Limb (tissue), 2 donors: ENCODE measurements at regions not wholly inside any gene's neighbourhood (a gene's known extent, or its start where the extent isn't known, plus 50 kb on each side); places are given as distances from the start of the nearest gene placed in this dataset.

Experiments used
- DNase-seq, 2 donors: peaks; one replicate each; pipeline ENCODE4 v3.0.0-alpha.2; 2016; ENCODE audit errors: extremely low spot score in 2 of 2

- no peak for DNase-seq
Measured at GRCh38 chr14:73800970-73801515, 50.6 kb upstream of the PTGR2 start.

- no peak for DNase-seq
Measured at GRCh38 chr14:73797543-73798265, 53.9 kb upstream of the PTGR2 start.

- no peak for DNase-seq
Measured at GRCh38 chr14:73796893-73797542, 54.6 kb upstream of the PTGR2 start.

- no peak for DNase-seq
Measured at GRCh38 chr14:73796415-73796814, 55.2 kb upstream of the PTGR2 start.

GRCh38 chr14:73795974-73796373 is 55.7 kb upstream of the PTGR2 start:
- DNase-seq, result no peak

GRCh38 chr14:73795466-73795865 is 56.2 kb upstream of the PTGR2 start:
- no peak for DNase-seq

- no peak for DNase-seq
Measured at GRCh38 chr14:73794146-73794545, 57.5 kb upstream of the PTGR2 start.

GRCh38 chr14:73792481-73792880 is 59.1 kb upstream of the PTGR2 start:
- no peak for DNase-seq

- peak; percentile 81 to 97 for DNase-seq
Measured at GRCh38 chr14:73789989-73790581, 61.5 kb upstream of the PTGR2 start.

GRCh38 chr14:73788701-73789551 is 62.7 kb upstream of the PTGR2 start:
- no peak for DNase-seq

GRCh38 chr14:73788317-73788598 is 63.4 kb upstream of the PTGR2 start:
- DNase-seq, result no peak

- DNase-seq, result no peak
Measured at GRCh38 chr14:73787486-73788316, 63.9 kb upstream of the PTGR2 start.

GRCh38 chr14:73786636-73787485 is 64.8 kb upstream of the PTGR2 start:
- DNase-seq, result peak; percentile 55 to 81

GRCh38 chr14:73785834-73786635 is 65.6 kb upstream of the PTGR2 start:
- peak in 1 of 2 donors; percentile 75 for DNase-seq

GRCh38 chr14:73785336-73785833 is 66.2 kb upstream of the PTGR2 start:
- peak; percentile 61 for DNase-seq

GRCh38 chr14:73784988-73785313 is 66.7 kb upstream of the PTGR2 start:
- no peak for DNase-seq

- no peak for DNase-seq
Measured at GRCh38 chr14:73784181-73784987, 67.2 kb upstream of the PTGR2 start.

- DNase-seq, result no peak
Measured at GRCh38 chr14:73783107-73783727, 68.4 kb upstream of the PTGR2 start.
